Endothelial cell of umbilical vein (primary cell): ENCODE measurements at regions not wholly inside any gene's neighbourhood (a gene's known extent, or its start where the extent isn't known, plus 50 kb on each side); places are given as distances from the start of the nearest gene placed in this dataset.

Experiments used
- BruUV-seq: library from RNA; stranded (reverse); fragments of 400-500 nt; replicated peaks from 2 replicates; lab custom pipeline; 2021; lab: Mats Ljungman, UMichigan
- CTCF ChIA-PET: fragments of 300-600, 350-600 bp; sonication (Branson Sonifier 250); formaldehyde crosslinking; loops from one replicate; lab custom pipeline; 2021; ENCODE audit warnings: antibody characterized with exemption, inconsistent platforms; lab: Charles Lee
- POLR2A ChIA-PET: fragments of 300-600, 350-600 bp; sonication (Branson Sonifier 250); formaldehyde crosslinking; loops from one replicate; lab custom pipeline; 2021; ENCODE audit warnings: antibody characterized with exemption, inconsistent platforms; lab: Charles Lee
- DNase-seq: peaks from one replicate; pipeline ENCODE4 v3.0.0-alpha.2; 2011; ENCODE audit warnings: low read depth, low spot score
- FAIRE-seq: peaks from 2 replicates; lab custom pipeline; 2011; peaks lifted over from hg19 to GRCh38; lab: Jason Lieb, UNC
- H2AFZ ChIP-seq: 2 replicates; pipeline ENCODE4 v1.6.0; 2012; ENCODE audit warnings: low read depth, low read length, control low read depth, inconsistent platforms
- H3K27ac ChIP-seq: 2 replicates; pipeline ENCODE4 v1.5.1; 2011; ENCODE audit warnings: low read depth, mild to moderate bottlenecking, control low read depth, low read length, moderate library complexity; ENCODE audit not compliant: insufficient read depth
- H3K27me3 ChIP-seq, 2 experiments: 2 replicates each; pipeline versions ENCODE4 v1.6.0 to v1.6.1; 2011; ENCODE audit warnings: low read length in 2 of 2, mixed read lengths in 1 of 2; ENCODE audit not compliant: control insufficient read depth in 2 of 2, insufficient read depth in 2 of 2
- H3K36me3 ChIP-seq, 2 experiments: 2 replicates in 1 of 2; 3 replicates in 1 of 2; pipeline ENCODE4 v1.5.1; 2011; ENCODE audit warnings: low read length in 2 of 2, mild to moderate bottlenecking in 1 of 2, moderate library complexity in 1 of 2; ENCODE audit not compliant: control insufficient read depth in 2 of 2, insufficient read depth in 2 of 2; ENCODE audit errors: extremely low read depth in 1 of 2
- H3K4me1 ChIP-seq: 3 replicates; pipeline ENCODE4 v1.5.1; 2011; ENCODE audit warnings: mild to moderate bottlenecking, low read length; ENCODE audit not compliant: control insufficient read depth, insufficient read depth; ENCODE audit errors: extremely low read depth
- H3K4me2 ChIP-seq: 2 replicates; pipeline ENCODE4 v1.6.1; 2011; ENCODE audit warnings: low read length, control low read depth, mixed read lengths; ENCODE audit not compliant: insufficient read depth
- H3K4me3 ChIP-seq, 3 experiments: fragments of 200-600 bp in 1 of 3; sonication (generic), shearing (Covaris generic) in 1 of 3; replicated peaks in 1 of 3; 2 replicates each; pipeline ENCODE4 v1.5.1; 2011 to 2016; ENCODE audit warnings: control low read depth in 3 of 3, low read length in 3 of 3, mild to moderate bottlenecking in 2 of 3, inconsistent platforms in 1 of 3, low read depth in 1 of 3, moderate library complexity in 1 of 3; ENCODE audit not compliant: insufficient read depth in 1 of 3
- H3K79me2 ChIP-seq: 2 replicates; pipeline ENCODE4 v1.6.0; 2012; ENCODE audit warnings: low read length, inconsistent platforms; ENCODE audit not compliant: control insufficient read depth, insufficient read depth
- H3K9ac ChIP-seq: replicated peaks from 2 replicates; pipeline ENCODE3; 2011; ENCODE audit warnings: low read length, control low read depth; ENCODE audit not compliant: insufficient read depth; ENCODE audit errors: extremely low read depth
- H3K9me1 ChIP-seq: replicated peaks from 3 replicates; pipeline ENCODE4 v1.6.0; 2011; ENCODE audit warnings: mild to moderate bottlenecking, low read length; ENCODE audit not compliant: control insufficient read depth, insufficient read depth; ENCODE audit errors: extremely low read depth
- H3K9me3 ChIP-seq: replicated peaks from 2 replicates; pipeline ENCODE4 v1.5.1; 2012; ENCODE audit warnings: low read length, inconsistent platforms; ENCODE audit not compliant: control insufficient read depth, insufficient read depth
- H4K20me1 ChIP-seq: replicated peaks from 2 replicates; pipeline ENCODE3; 2011; ENCODE audit warnings: mild to moderate bottlenecking, low read length; ENCODE audit not compliant: control insufficient read depth, insufficient read depth; ENCODE audit errors: extremely low read depth
- EZH2 ChIP-seq: IDR thresholded peaks from 2 replicates; pipeline ENCODE4 v1.6.1; 2012; ENCODE audit warnings: borderline replicate concordance, low read depth, mild to moderate bottlenecking, moderate library complexity, low read length, inconsistent platforms; ENCODE audit not compliant: severe bottlenecking
- FOS ChIP-seq: IDR thresholded peaks from 2 replicates; pipeline ENCODE4 v1.6.1; 2011; ENCODE audit warnings: mild to moderate bottlenecking, low read length, moderate library complexity, borderline replicate concordance; ENCODE audit not compliant: insufficient read depth
- GATA2 ChIP-seq: IDR thresholded peaks from 2 replicates; pipeline ENCODE4 v1.7.0; 2011; ENCODE audit warnings: low read depth, mild to moderate bottlenecking, moderate library complexity, mixed read lengths, low read length; ENCODE audit not compliant: insufficient read length, insufficient read depth
- JUN ChIP-seq: IDR thresholded peaks from 2 replicates; pipeline ENCODE4 v1.6.1; 2011; ENCODE audit warnings: borderline replicate concordance, low read depth; ENCODE audit not compliant: insufficient read length, insufficient read depth
- MYC ChIP-seq: IDR thresholded peaks from one replicate; pipeline ENCODE4 v1.6.1; 2011; ENCODE audit warnings: mild to moderate bottlenecking, low read depth, low read length
- POLR2A ChIP-seq: IDR thresholded peaks from 2 replicates; pipeline ENCODE4 v1.6.1; 2012; ENCODE audit warnings: low read depth, mild to moderate bottlenecking, control low read depth, low read length
- POLR2AphosphoS5 ChIP-seq: IDR thresholded peaks from 2 replicates; pipeline ENCODE4 v1.6.1; 2012; ENCODE audit warnings: low read depth, mild to moderate bottlenecking, control low read depth, low read length, moderate library complexity; ENCODE audit not compliant: insufficient read depth
- dilution Hi-C: fragments of 300-500 bp; cut with MboI; formaldehyde crosslinking; loops from one replicate; pipeline ENCODE4 v1.15.0; 2019; ENCODE audit warnings: low sequenced_read_pairs; ENCODE audit not compliant: extremely low pct_ligation_motif_present
- intact Hi-C: fragments of 100-400 bp; cut with micrococcal nuclease; formaldehyde crosslinking; loops from one replicate; pipeline ENCODE4 v1.10.0; 2022
- TF ChIP-seq, protein P1 (sequence below), 2 donors: IDR thresholded peaks; 1 replicate in 1 of 2; 2 replicates in 1 of 2; pipeline ENCODE4 v1.5.1; 2011; ENCODE audit warnings: low read length in 2 of 2, mild to moderate bottlenecking in 2 of 2, moderate library complexity in 2 of 2, control low read depth in 1 of 2, inconsistent platforms in 1 of 2, low read depth in 1 of 2; ENCODE audit not compliant: insufficient read depth in 1 of 2; ENCODE audit errors: extremely low read depth in 1 of 2
- TF ChIP-seq, protein P2 (sequence below): IDR thresholded peaks from 2 replicates; pipeline ENCODE4 v1.6.1; 2011; ENCODE audit not compliant: insufficient read depth, insufficient read length

DNA sequence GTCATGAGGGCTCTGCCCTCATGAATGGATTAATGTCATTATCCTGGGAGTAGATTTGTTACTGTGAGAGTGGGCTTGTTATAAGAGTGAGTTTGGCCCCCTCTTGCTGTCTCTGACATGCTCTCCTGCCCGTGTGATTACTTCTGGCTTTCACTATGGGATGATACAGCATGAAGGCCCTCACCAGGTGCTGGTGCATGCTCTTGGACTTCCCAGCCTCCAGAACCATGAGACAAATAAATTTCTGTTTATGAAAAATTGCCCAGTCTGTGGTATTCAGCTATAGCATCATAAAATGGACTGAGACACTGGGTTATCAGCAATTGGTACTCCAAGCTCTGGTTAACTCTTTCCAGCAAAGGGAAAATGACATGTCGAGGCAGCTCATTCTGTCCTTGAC, 76.2 kb upstream of the MAP3K7 start:
- H4K20me1 ChIP-seq = no peaks in the 10 kb centered on the region
- CTCF ChIA-PET = no interaction called here
- BruUV-seq = no TSS peak
- FAIRE-seq (no peak), DNase-seq (no peak)
- H3K36me3 ChIP-seq = no peaks in the 10 kb centered on the region
- no peaks in the 10 kb centered on the region for H3K9me3 ChIP-seq
- no peaks in the 10 kb centered on the region for H3K4me1 ChIP-seq
- POLR2A ChIA-PET = no interaction called here
- H3K9me1 ChIP-seq = no peaks in the 10 kb centered on the region
- intact Hi-C loops = no loop called here
- H3K4me2 ChIP-seq = no peak overlapping the region
- dilution Hi-C loops = no loop called here
- no peak overlapping the region for H3K27ac ChIP-seq
- no peak overlapping the region for H2AFZ ChIP-seq
- no peak overlapping the region for H3K4me3 ChIP-seq
- TF ChIP-seq GATA2 = no peak
- TF ChIP-seq JUN = no peak
- TF ChIP-seq POLR2A = no peak
- no peak for TF ChIP-seq EZH2
- TF ChIP-seq POLR2AphosphoS5 = no peak
- no peak for TF ChIP-seq MYC
- TF ChIP-seq, protein P1, sequence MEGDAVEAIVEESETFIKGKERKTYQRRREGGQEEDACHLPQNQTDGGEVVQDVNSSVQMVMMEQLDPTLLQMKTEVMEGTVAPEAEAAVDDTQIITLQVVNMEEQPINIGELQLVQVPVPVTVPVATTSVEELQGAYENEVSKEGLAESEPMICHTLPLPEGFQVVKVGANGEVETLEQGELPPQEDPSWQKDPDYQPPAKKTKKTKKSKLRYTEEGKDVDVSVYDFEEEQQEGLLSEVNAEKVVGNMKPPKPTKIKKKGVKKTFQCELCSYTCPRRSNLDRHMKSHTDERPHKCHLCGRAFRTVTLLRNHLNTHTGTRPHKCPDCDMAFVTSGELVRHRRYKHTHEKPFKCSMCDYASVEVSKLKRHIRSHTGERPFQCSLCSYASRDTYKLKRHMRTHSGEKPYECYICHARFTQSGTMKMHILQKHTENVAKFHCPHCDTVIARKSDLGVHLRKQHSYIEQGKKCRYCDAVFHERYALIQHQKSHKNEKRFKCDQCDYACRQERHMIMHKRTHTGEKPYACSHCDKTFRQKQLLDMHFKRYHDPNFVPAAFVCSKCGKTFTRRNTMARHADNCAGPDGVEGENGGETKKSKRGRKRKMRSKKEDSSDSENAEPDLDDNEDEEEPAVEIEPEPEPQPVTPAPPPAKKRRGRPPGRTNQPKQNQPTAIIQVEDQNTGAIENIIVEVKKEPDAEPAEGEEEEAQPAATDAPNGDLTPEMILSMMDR (IDR thresholded peaks at IDR 0.05; ENCODE audit: extremely low read depth in 1 of 2, insufficient read depth in 1 of 2, low read depth in 1 of 2, low read length in 2 of 2) = no peak
- TF ChIP-seq FOS = no peak
- TF ChIP-seq, protein P2, sequence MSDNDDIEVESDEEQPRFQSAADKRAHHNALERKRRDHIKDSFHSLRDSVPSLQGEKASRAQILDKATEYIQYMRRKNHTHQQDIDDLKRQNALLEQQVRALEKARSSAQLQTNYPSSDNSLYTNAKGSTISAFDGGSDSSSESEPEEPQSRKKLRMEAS = no peak
- H3K79me2 ChIP-seq = no peaks in the 10 kb centered on the region
- no peaks in the 10 kb centered on the region for H3K27me3 ChIP-seq
- H3K9ac ChIP-seq = no peak overlapping the region
